ES-I3 (cell line): ENCODE measurements at regions not wholly inside any gene's neighbourhood (a gene's known extent, or its start where the extent isn't known, plus 50 kb on each side); places are given as distances from the start of the nearest gene placed in this dataset.

Experiments used
- H3K36me3 ChIP-seq: 2 replicates; pipeline ENCODE4 v1.6.1; 2013; ENCODE audit warnings: mild to moderate bottlenecking, low read length, control low read depth, moderate library complexity; ENCODE audit not compliant: insufficient read depth
- H3K4me1 ChIP-seq: 2 replicates; pipeline ENCODE4 v1.6.1; 2013; ENCODE audit warnings: mild to moderate bottlenecking, control low read depth, low read length; ENCODE audit not compliant: insufficient read depth
- H3K9ac ChIP-seq: 2 replicates; pipeline ENCODE4 v1.6.1; 2013; ENCODE audit warnings: low read depth, mild to moderate bottlenecking, low read length, moderate library complexity
- H3K9me3 ChIP-seq: 2 replicates; pipeline ENCODE4 v1.6.1; 2013; ENCODE audit warnings: mild to moderate bottlenecking, low read length, moderate library complexity; ENCODE audit not compliant: control insufficient read depth, insufficient read depth

GRCh38 chr20:22403632-22404361 is 180.6 kb downstream of the FOXA2 start:
- H3K36me3 ChIP-seq, result no peaks in the 10 kb centered on the region
- H3K4me1 ChIP-seq, result peaks cover 14% of the 10 kb centered on the region; the same call in 1 of the 2 replicates
- H3K9ac ChIP-seq, result peak overlapping the region; percentile 17; the same call in 1 of the 2 replicates
- no peaks in the 10 kb centered on the region for H3K9me3 ChIP-seq

- peak overlapping the region; percentile 17; the same call in 1 of the 2 replicates for H3K9ac ChIP-seq
These were observed 181.2 kb downstream of the FOXA2 start for GRCh38 chr20:22403022-22403631.

GRCh38 chr20:22402550-22402949 is 181.8 kb downstream of the FOXA2 start:
- no peaks in the 10 kb centered on the region for H3K36me3 ChIP-seq
- peaks cover 14% of the 10 kb centered on the region; the same call in 1 of the 2 replicates for H3K4me1 ChIP-seq
- no peak overlapping the region for H3K9ac ChIP-seq
- H3K9me3 ChIP-seq, result no peaks in the 10 kb centered on the region

More at GRCh38 chr20:22403022-22403631, 181.2 kb downstream of the FOXA2 start:
- Histone ChIP-seq H3K4me1 (peaks cover 14% of the 10 kb centered on the region; the same call in 1 of the 2 replicates), H3K9me3 (no peaks in the 10 kb centered on the region), H3K36me3 (no peaks in the 10 kb centered on the region)

- Histone ChIP-seq H3K9ac (no peak overlapping the region), H3K36me3 (no peaks in the 10 kb centered on the region), H3K4me1 (peaks cover 14% of the 10 kb centered on the region; the same call in 1 of the 2 replicates), H3K9me3 (no peaks in the 10 kb centered on the region)
These were observed 183.9 kb downstream of the FOXA2 start for GRCh38 chr20:22400440-22400839.

GRCh38 chr20:22394583-22394982 is 189.8 kb downstream of the FOXA2 start:
- H3K4me1 ChIP-seq, result peaks cover 9% of the 10 kb centered on the region
- H3K36me3 ChIP-seq, result no peaks in the 10 kb centered on the region
- no peaks in the 10 kb centered on the region for H3K9me3 ChIP-seq
- no peak overlapping the region for H3K9ac ChIP-seq

GRCh38 chr20:22390543-22390903 is 193.8 kb downstream of the FOXA2 start:
- no peaks in the 10 kb centered on the region for H3K9me3 ChIP-seq
- peaks cover 10% of the 10 kb centered on the region for H3K4me1 ChIP-seq

GRCh38 chr20:22389836-22390542 is 194.4 kb downstream of the FOXA2 start:
- H3K9ac ChIP-seq, result no peak overlapping the region
- H3K9me3 ChIP-seq, result no peaks in the 10 kb centered on the region
- H3K4me1 ChIP-seq, result peaks cover 10% of the 10 kb centered on the region
- H3K36me3 ChIP-seq, result no peaks in the 10 kb centered on the region

More at GRCh38 chr20:22390543-22390903, 193.8 kb downstream of the FOXA2 start:
- no peak overlapping the region for H3K9ac ChIP-seq
- no peaks in the 10 kb centered on the region for H3K36me3 ChIP-seq

- H3K9me3 ChIP-seq, result no peaks in the 10 kb centered on the region
These were observed 196.9 kb downstream of the FOXA2 start for GRCh38 chr20:22387452-22387851.

GRCh38 chr20:22386306-22386623 is 198.1 kb downstream of the FOXA2 start:
- no peaks in the 10 kb centered on the region for H3K36me3 ChIP-seq
- peaks cover 10% of the 10 kb centered on the region for H3K4me1 ChIP-seq
- H3K9ac ChIP-seq, result no peak overlapping the region
- H3K9me3 ChIP-seq, result no peaks in the 10 kb centered on the region

More at GRCh38 chr20:22387452-22387851, 196.9 kb downstream of the FOXA2 start:
- no peak overlapping the region for H3K9ac ChIP-seq
- H3K36me3 ChIP-seq, result no peaks in the 10 kb centered on the region
- H3K4me1 ChIP-seq, result peaks cover 10% of the 10 kb centered on the region

GRCh38 chr20:22385602-22386305 is 198.6 kb downstream of the FOXA2 start:
- Histone ChIP-seq H3K36me3 (no peaks in the 10 kb centered on the region), H3K9me3 (no peaks in the 10 kb centered on the region), H3K9ac (no peak overlapping the region), H3K4me1 (peaks cover 10% of the 10 kb centered on the region)

- Histone ChIP-seq H3K4me1 (peaks cover 5% of the 10 kb centered on the region), H3K9me3 (no peaks in the 10 kb centered on the region), H3K9ac (no peak overlapping the region), H3K36me3 (no peaks in the 10 kb centered on the region)
These were observed 199.4 kb downstream of the FOXA2 start for GRCh38 chr20:22384978-22385377.

- Histone ChIP-seq H3K9me3 (no peaks in the 10 kb centered on the region), H3K36me3 (no peaks in the 10 kb centered on the region), H3K4me1 (no peaks in the 10 kb centered on the region), H3K9ac (no peak overlapping the region)
These were observed 201.2 kb downstream of the FOXA2 start for GRCh38 chr20:22383156-22383555.

GRCh38 chr20:22382742-22383141 is 201.6 kb downstream of the FOXA2 start:
- Histone ChIP-seq H3K9ac (no peak overlapping the region), H3K36me3 (no peaks in the 10 kb centered on the region), H3K4me1 (no peaks in the 10 kb centered on the region), H3K9me3 (no peaks in the 10 kb centered on the region)

- no peak overlapping the region for H3K9ac ChIP-seq
- H3K4me1 ChIP-seq, result no peaks in the 10 kb centered on the region
- no peaks in the 10 kb centered on the region for H3K9me3 ChIP-seq
- no peaks in the 10 kb centered on the region for H3K36me3 ChIP-seq
These were observed 202.5 kb downstream of the FOXA2 start for GRCh38 chr20:22381812-22382416.
